OCI-LY1 (cell line): ENCODE measurements at regions not wholly inside any gene's neighbourhood (a gene's known extent, or its start where the extent isn't known, plus 50 kb on each side); places are given as distances from the start of the nearest gene placed in this dataset.

Source experiments
- EZH2 ChIP-seq: fragments of 200-600 bp; sonication (generic), shearing (Covaris generic); IDR thresholded peaks from 2 replicates; pipeline ENCODE4 v1.8.0; 2017; ENCODE audit warnings: borderline replicate concordance, mixed run types, mild to moderate bottlenecking, antibody characterized with exemption, low read length, moderate library complexity, mixed read lengths
- TF ChIP-seq, protein P1 (sequence below): fragments of 200-600 bp; sonication (generic), shearing (Covaris generic); IDR thresholded peaks from 2 replicates; pipeline ENCODE4 v1.5.1; 2017; ENCODE audit warnings: mild to moderate bottlenecking, antibody characterized with exemption, low read length, moderate library complexity, mixed read lengths

DNA sequence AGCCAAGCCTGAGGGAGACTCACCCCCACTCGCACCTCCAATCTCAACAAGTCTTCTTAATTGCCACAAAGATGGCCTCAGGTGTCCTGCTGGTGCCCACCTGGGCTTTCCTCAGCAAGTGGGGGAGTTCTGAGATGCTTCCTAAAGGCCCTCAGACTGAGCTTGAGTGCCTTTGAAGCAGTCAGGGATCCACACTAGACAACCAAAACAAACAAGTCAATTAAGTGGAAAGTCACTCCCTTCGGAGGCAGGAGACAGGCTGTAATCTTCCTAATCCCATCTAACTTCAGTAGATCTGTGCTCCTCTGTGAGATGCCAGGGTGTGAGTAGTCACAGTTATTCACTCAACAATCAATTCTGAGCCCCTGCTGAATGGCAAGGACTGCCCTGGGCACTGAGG, 68.3 kb upstream of the SERP2 start:
- no peak for TF ChIP-seq EZH2
- TF ChIP-seq, protein P1, sequence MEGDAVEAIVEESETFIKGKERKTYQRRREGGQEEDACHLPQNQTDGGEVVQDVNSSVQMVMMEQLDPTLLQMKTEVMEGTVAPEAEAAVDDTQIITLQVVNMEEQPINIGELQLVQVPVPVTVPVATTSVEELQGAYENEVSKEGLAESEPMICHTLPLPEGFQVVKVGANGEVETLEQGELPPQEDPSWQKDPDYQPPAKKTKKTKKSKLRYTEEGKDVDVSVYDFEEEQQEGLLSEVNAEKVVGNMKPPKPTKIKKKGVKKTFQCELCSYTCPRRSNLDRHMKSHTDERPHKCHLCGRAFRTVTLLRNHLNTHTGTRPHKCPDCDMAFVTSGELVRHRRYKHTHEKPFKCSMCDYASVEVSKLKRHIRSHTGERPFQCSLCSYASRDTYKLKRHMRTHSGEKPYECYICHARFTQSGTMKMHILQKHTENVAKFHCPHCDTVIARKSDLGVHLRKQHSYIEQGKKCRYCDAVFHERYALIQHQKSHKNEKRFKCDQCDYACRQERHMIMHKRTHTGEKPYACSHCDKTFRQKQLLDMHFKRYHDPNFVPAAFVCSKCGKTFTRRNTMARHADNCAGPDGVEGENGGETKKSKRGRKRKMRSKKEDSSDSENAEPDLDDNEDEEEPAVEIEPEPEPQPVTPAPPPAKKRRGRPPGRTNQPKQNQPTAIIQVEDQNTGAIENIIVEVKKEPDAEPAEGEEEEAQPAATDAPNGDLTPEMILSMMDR, result no peak
